ENCODE measurements at regions not wholly inside any gene's neighbourhood (a gene's known extent, or its start where the extent isn't known, plus 50 kb on each side); places are given as distances from the start of the nearest gene placed in this dataset.
A peak's percentile ranks its signal among the peaks of the same experiment; 100 is the strongest.

- TF ChIP-seq CTCF (IDR thresholded peaks at IDR 0.05; ENCODE audit: low read depth, low read length, poor library complexity, severe bottlenecking): peak; percentile 60
- no peak for TF ChIP-seq EZH2phosphoT487 (IDR thresholded peaks at IDR 0.05; ENCODE audit: borderline replicate concordance, low read length)
Observed at GRCh38 chr19:32287811-32288227, 57.6 kb upstream of the ZNF507 start.
